NCI-H187 treated with DMSO at 0.1 percent for 48 hours (cell line): ENCODE measurements at regions not wholly inside any gene's neighbourhood (a gene's known extent, or its start where the extent isn't known, plus 50 kb on each side); places are given as distances from the start of the nearest gene placed in this dataset.
A peak's percentile ranks its signal among the peaks of the same experiment; 100 is the strongest.
"Not testable (repeated sequence)": the region's sequence is repeated elsewhere in the genome, so short reads cannot be mapped to it uniquely, and the experiment has no call there.

Experiments used
- DNase-seq: peaks from one replicate; lab custom pipeline; 2025; lab: John Stamatoyannopoulos, UW

DNA sequence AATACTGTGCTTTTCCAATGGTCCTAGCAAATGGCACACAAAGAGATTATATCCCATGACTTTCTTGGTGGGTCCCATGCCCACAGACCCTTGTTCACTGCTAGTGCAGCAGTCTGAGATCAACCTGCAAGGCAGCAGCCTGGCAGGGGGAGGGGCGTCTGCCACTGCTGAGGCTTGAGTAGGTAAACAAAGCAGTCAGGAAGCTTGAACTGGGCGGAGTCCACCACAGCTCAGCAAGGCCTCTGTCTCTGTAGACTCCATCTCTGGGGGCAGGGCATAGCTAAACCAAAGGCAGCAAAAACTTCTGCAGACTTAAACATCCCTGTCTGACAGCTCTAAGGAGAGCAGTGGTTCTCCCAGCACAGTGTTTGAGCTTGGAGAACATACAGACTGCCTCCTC is 82.9 kb downstream of the ZNF737 start:
- DNase-seq, result no peak

GRCh38 chr19:20481736-20482135 is 83.8 kb downstream of the ZNF737 start:
- DNase-seq, result no peak

DNA sequence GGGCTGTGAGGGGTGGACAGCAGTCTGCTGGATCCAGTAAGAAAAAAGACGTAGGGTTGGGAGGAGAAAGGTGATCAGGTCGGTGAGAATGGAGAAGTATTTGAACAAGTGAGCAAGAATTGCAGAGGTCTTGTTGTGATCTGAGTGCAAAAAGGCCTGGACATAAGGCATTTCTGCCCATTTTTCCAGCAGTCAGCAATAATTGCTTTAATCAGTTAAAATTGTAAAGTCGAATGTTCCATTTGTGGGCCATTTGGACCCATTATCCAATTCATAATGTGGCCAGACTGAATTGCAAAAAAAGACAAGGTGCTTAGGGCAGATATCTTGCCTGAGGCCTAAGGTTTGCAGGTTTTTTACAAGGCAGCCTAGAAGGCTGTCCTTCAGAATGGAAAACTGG is 86.1 kb downstream of the ZNF737 start:
- no peak for DNase-seq

GRCh38 chr19:20478936-20479335 is 86.6 kb downstream of the ZNF737 start:
- no peak for DNase-seq

GRCh38 chr19:20472854-20473253 is 92.7 kb downstream of the ZNF737 start:
- DNase-seq, result no peak

DNA sequence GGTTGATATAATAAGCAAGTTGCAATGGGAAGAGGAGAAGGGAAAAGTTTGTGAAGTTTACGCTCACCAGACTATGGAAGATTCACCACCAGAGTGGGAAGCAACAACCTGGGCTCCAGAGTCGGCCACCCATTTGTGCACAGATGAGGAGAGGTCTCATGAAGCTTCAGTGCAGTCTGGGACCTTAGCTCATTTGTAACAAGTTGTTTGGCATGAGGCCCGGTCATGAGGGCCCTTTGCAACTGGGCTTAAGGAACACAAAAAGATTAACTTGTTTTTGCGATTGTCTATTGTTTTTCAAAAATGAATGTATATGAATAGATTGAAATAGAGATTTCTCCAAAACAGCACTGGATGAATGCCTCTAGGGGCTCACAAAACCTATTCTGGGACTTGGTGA is 94.2 kb downstream of the ZNF737 start:
- no peak for DNase-seq

GRCh38 chr19:20470345-20471135 is 95.0 kb downstream of the ZNF737 start:
- DNase-seq, result no peak

- not testable (repeated sequence) for DNase-seq
Observed at GRCh38 chr19:20466638-20466990, 99.0 kb downstream of the ZNF737 start.

DNA sequence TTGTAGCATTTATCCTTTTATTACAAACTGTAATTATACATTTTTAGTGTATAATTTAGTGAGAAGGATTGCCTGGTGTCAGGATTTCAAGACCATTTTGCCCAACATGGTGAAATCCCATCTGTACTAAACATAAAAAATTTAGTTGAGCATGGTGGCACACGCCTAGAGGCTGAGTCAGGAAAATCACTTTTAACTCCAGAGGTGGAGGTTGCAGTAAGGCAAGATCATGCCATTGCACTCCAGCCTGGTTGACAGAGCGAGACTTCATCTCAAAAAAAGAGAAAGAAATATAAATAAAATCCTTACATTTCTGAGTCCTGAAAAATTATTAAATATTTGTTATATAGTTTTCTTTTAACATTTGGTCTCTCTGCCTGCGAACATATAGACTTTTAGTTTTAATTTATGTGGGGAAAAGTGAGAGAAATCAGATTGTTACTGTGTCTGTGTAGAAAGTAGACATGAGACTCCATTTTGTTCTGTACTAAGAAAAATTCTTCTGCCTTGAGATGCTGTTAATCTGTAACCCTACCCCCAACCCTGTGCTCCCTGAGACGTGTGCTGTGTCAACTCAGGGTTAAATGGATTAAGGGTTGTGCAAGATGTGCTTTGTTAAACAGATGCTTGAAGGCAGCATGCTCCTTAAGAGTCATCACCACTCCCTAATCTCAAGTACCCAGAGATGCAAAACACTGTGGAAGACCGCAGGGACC is 99.5 kb downstream of the ZNF737 start:
- not testable (repeated sequence) for DNase-seq

- no peak for DNase-seq
Observed at GRCh38 chr19:20453425-20453935, 112.1 kb downstream of the ZNF737 start.

- no peak for DNase-seq
Observed at GRCh38 chr19:20444202-20444885, 121.2 kb downstream of the ZNF737 start.

- DNase-seq, result not testable (repeated sequence)
Observed at GRCh38 chr19:20432266-20432842, 133.2 kb downstream of the ZNF737 start.

DNA sequence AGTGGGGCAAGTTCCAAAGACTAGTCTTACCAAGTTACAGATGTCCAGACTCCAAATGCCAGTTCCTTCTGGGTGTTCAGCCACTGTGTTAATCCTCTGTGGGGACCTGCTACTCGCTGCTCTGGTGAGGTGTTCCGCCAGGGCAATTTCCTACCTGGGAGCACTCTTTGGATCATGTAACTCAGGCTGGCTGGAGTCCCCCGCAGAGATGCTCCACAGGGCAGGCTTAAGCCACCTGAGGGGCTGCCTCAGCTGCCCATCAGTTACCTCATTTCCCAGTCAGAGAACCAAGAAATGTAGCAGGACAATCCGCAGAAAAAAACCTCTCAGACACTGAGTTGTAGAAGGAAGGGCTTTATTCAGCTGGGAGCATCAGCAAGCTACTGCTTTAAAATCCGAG is 133.8 kb downstream of the ZNF737 start:
- no peak for DNase-seq

GRCh38 chr19:20423381-20424197 is 142.0 kb downstream of the ZNF737 start:
- peak; percentile 2 for DNase-seq

- no peak for DNase-seq
Observed at GRCh38 chr19:20422216-20423205, 143.1 kb downstream of the ZNF737 start.

- DNase-seq, result no peak
Observed at GRCh38 chr19:20416661-20417060, 148.9 kb downstream of the ZNF737 start.

DNA sequence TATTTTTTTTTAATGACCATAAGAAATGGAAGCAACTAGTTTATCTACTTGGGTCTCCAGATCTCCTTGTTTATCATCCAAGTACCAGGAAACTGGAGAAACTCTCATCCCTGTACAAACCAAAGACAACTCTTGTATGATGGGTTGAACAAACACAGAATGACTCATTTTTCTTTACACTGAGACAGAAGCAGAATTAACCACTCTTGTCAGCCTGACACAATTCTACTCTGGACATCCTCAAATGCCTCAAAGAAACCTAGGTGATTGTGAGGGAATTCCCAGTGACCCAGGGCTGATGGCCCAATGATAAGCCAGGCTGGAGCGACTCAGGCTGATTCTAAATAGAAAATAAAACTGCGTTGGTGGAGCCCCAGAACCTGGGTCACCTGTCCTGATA is 151.5 kb downstream of the ZNF737 start:
- no peak for DNase-seq

- DNase-seq, result no peak
Observed at GRCh38 chr19:20413705-20414104, 151.9 kb downstream of the ZNF737 start.

DNA sequence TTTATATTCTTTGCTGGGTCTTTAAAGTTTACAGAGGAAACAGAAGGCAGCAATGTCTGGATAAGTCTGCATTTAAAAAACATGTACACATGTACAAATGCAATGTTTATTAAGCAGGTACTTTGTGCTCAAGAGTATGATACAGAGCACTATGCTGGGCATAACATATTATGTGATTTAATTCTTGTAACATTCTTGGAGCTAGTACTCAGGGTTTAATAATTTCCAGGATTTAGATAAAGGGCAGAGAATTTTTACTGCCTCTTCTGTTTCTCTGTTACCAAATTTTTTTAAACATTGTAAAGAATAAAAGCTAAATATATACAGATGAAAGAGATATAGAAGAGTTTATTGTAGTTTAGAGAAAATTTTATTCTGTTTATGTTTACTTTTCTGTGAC is 152.7 kb downstream of the ZNF737 start:
- no peak for DNase-seq

GRCh38 chr19:20397292-20397691 is 168.3 kb downstream of the ZNF737 start:
- DNase-seq, result no peak
